HG03457 (cell line): ENCODE measurements at regions not wholly inside any gene's neighbourhood (a gene's known extent, or its start where the extent isn't known, plus 50 kb on each side); places are given as distances from the start of the nearest gene placed in this dataset.
"Not testable (repeated sequence)": the region's sequence is repeated elsewhere in the genome, so short reads cannot be mapped to it uniquely, and the experiment has no call there.

ENCODE experiments used
- ATAC-seq: cut with Tn5 transposase; IDR thresholded peaks from one replicate; pipeline ENCODE4 v1.9.1; 2021; ENCODE audit warnings: moderate number of reproducible peaks; ENCODE audit not compliant: unreplicated experiment

DNA sequence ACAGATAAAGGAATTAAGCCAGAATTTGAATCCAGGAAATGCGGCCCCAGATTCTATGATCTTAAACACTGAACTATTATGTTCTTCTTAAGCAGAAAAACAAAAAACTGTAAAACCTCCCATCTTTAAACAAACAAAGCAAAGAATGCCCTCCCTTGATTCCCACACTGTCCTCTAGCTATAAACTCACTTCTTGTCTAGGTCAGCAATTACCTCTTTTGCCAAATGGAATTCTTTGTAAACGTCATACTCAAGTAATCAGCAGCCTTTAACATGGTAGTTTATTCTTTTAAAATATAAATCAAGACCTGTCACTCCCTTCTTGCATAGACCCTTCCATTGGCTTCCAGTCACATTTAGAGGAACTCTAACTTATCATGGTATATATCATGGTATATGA is 958.9 kb upstream of the CNTN5 start:
- ATAC-seq, result no peak

DNA sequence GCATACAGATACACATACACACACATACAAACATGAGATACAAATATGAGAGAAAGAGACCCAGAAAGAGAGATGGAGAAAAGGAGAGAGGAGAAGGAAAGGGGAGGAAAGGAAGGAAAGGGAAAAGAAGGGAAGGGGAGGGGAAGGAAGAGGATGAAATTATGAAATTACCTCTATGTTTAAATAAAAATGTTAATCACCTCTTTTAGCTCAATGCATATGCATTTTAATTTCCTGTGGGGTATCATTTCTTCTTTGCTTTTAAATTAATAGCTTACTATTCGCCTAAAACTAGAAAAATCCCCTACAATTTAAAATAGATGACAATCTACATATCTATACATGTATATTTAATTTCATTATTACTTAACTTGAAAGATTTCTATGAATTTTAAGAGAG is 958.0 kb upstream of the CNTN5 start:
- no peak for ATAC-seq

DNA sequence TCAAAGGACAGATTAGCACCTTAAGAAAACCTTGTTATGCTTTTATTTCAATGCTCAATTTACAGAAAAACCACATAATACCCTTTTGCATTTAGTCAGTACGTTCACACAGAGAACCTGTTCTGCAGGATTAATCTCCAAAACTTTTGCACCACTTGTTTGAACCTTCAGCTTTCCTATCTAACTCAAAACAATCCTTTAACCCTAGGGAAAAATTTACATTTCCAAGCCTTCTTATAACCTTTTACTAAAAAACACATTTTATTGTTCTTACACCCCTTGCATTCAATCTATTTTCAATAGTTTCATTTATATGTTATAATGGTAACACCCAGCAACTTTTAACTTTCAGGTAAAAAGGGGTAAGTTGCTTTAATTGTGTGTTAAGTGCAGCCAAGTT is 952.5 kb upstream of the CNTN5 start:
- no peak for ATAC-seq

DNA sequence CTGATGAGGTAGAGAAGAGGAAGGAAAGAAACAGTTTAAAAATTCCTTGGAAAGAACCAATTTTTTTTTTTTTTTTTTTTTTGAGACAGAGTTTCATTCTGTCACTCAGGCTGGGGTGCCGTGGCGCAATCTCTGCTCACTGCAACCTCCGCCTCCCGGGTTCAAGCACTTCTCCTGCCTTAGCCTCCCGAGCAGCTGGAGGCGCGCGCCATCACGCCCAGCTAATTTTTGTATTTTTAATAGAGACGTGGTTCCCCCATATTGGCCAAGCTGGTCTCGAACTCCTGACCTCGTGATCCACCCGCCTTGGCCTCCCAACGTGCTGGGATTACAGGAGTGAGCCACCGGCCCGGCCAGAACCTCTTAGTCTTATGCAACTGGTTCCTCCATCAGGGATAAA is 951.6 kb upstream of the CNTN5 start:
- ATAC-seq, result not testable (repeated sequence)

DNA sequence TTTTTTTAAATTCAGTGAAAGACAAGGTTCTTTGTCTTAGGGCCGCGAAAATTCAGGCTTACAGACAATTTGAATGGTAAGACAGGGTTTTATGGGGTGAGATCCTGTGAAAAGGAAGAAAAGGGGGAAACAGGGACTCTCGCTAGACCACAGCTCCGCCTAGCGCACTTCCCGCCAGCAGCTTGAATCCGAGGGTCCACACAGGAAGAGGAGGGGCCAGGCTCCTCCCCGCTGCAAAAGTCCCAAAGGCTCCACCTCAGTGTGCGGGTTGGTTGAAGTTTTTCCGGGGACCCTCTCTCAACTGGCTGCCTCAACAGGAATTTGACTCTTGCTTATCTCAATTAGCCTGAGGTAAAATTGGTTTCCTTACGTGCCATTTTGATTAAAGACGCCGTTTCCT is 950.9 kb upstream of the CNTN5 start:
- no peak for ATAC-seq

DNA sequence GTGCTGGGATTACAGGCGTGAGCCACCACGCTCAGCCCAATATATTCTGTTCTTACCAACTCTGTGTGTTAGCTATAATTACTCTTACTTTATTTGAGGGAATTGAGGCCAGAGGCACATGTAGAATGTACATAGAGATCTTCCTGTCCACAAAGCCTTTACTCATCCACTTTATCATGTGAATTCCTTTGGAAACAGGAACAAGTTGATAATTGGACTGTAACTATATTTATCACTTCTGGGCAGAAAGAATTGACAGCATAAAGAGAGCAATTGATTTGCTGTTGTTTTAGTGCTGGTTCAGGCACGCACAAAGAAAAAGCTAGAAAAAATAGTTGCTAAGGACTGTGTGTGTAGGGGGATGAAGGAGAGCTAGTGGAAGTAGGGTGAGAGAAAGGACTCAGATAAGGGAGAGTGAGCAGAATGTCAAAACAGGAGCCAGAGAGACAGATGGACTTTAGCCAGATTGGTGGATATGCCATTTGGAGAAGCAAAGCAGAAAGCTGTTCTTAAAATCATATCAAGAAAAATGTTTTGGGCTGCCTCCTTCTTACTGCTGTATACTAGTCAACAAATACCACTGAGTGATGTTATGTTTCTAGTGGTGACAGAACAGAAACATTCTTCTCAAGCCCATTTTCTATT is 929.8 kb upstream of the CNTN5 start:
- no peak for ATAC-seq

DNA sequence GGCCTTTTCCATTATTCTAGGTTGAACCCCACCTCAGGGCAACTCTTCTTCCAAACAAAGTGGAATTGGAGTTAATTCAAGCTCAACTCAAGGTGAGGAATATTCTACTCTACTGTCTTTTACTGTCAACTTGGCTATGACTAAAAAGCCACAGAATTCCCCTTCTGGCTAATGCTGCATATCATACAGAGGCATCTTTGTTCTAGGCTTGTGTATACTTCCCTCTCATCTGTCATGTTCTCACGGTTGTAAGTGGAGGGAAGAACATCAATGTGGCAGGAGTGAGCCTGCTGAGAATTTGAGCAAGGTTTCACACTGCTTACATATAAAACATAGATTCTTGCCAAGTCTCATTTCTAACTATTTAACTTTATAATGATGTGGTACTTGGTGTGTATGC is 921.4 kb upstream of the CNTN5 start:
- no peak for ATAC-seq

DNA sequence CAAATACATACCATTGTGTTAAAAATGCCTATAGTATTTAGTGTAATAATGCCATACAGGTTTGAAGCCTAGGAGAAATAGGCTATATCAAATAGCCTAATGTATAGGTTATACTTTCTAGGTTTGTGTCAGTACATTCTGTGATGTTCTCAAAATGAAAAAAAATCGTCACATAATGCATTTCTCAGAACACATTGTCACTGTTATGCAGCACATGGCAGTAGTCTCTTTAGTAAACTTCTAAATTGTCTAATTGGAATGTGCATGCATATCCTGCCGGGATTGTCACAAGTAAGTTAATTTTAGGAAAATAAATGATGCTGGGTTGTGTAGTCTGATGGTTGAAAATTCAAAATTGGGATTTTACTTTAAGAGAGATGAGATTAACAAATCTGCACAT is 920.1 kb upstream of the CNTN5 start:
- ATAC-seq, result no peak

DNA sequence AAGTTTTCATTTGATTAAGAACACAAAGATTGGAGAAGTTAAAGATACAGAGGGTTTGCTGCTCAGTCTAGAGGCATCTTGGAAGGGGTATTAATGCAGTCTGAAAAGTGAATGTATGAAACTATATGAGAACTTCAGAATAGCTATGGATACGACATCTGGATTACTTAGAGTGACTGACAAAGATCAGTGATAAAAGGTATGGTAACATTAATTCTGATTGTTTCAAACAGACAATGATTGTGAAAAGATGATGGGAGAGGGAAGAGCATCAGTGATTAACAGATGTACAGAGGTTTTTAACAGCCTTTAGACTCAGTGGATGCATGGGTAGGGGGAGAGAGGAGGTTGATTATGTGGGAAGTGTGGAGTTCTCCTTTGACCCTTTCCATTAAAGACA is 919.4 kb upstream of the CNTN5 start:
- ATAC-seq, result no peak

DNA sequence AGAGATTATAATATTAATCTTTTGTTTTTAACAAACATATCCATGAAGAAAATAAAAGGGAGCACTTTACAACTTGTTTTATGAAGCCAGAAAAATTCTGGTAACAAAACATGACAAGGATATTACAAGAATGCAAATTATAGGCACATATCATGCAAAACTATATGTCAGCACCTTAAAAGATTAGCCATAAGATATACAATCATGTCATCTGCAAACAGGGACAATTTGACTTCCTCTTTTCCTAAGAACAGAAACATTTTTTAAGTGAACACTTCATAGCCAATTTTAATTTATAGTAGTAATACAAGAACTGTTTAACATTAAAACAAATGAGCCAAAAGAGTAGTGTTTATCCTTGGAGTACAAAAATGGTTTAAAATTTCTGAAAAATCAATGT is 916.5 kb upstream of the CNTN5 start:
- ATAC-seq, result no peak

DNA sequence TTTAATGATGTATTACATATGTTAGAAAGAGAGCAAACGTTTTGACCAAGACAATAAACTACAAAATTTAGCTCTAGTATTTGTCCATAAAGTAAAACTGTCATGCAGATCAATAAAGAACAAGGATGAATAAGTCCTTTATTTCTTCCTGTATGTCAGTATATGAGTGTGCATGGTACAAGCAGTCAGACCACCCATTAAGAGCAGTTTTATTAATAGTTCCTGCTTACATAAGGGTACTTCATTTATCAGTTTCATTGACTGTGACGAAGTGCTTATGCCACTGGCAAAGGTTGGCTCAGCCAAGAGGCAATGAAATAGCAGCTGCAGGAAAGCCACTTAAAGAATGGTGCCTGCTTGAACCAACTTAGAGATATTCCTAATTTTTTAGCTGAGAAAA is 913.0 kb upstream of the CNTN5 start:
- ATAC-seq, result no peak

DNA sequence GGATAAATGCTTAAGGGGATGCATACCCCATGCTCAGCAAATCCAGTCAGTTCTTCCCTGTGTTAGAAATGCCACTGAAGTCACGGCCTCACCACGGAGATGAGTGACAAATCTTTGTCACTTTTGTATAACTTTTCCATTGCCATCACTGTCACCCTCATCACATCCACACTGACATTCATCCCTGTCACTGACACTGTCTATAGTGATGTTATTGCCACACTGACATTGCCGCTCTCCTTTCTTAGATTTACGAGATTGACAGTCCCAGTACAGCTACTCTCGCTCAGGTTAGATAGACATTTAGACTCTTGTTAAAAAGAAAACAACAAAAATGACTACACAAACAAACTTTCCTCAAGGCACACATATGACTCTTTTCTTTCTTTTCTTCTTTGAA is 910.7 kb upstream of the CNTN5 start:
- ATAC-seq, result no peak

DNA sequence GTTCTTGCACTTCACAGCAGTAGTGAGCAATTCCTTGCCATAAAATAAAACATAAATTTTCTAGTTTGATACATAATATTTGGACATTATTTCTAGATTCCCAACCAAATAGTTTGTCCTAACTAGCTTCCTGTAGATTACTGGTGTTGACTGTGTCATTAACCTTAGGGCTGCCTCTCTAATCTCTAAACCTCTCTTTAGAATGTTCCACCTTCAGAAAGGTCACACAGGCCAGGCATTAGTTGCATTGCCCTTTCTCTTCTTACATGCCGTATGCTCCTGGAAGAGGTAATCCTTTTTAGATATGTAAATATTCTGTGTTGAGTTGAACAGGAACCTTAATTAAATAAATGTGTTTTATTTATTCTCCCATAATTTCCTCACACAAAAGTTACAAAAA is 904.9 kb upstream of the CNTN5 start:
- no peak for ATAC-seq

DNA sequence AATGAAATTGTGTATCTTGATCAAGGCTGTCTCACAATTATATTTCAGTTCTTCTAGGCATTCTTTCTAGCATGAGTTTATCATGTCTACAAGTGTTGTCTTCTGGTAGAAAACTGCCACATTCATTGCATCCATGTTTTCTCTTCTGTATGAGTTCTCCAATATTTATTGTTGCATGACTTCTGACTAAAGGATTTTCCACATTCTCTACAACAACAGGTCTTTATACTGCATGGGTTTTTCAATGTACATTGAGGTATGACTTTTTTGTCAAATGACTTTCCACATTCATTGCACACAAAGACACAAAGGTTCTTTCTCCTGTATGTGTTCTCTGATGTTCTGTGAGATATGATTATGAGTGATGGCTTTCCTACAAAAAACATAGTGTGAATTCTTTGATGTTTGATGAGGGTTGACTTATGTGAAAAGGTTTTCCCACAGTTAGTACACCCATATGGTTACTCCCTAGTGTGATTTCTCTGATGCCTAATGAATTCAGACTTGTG is 890.6 kb upstream of the CNTN5 start:
- no peak for ATAC-seq

DNA sequence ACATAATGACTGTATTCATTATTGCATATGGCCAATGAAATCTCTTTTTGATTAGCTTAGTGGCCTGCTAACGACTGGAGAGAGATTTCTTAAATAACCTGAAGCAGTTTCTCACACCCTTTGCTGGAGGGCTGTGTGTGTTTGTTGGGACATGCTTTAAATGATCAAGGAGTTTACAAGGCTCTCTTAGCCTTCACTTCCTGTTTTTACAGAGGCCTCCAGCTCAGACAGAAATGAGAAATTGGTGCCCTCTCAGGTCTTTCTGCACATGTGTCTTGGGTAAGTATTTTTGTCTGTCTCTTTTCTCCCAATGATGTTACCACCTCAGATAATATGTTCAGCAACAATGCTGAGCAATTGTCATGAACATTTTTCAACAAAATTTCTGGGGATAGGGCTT is 884.4 kb upstream of the CNTN5 start:
- no peak for ATAC-seq

DNA sequence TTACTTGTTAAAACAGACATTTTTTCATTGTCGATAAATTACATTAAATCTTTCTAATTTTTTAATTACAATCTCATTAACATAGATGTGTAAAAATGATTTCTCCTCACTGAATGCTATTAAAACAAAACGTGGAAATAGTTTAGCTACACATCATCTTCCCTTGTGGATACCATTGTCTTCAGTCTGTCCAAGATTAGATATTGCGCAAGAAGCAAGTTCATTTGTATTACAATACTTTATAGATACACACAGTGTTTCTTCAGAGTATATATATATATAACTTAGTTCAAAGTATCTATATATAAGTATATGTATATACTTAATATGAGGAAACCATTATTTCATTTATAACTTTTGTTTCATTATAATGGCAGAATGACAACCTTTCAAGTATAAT is 883.3 kb upstream of the CNTN5 start:
- no peak for ATAC-seq

DNA sequence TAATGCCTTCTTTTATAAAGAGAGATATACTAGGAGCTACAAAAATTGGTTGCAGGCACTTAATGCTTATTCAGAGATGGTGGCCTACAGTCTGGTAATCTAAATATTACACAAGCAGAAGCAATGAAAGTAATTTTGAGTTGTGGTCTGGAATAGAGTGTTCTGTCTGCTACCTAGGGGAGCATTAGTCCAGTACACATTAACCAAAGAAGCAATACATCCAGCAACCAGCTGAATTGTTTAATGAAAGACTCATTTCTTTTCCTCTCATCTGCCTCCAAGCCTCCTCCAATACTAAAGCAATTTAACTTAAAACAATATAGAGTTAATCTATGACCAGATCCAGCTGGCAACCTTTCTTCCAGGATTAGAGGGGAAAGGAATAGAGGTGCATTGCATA is 877.1 kb upstream of the CNTN5 start:
- ATAC-seq, result no peak

DNA sequence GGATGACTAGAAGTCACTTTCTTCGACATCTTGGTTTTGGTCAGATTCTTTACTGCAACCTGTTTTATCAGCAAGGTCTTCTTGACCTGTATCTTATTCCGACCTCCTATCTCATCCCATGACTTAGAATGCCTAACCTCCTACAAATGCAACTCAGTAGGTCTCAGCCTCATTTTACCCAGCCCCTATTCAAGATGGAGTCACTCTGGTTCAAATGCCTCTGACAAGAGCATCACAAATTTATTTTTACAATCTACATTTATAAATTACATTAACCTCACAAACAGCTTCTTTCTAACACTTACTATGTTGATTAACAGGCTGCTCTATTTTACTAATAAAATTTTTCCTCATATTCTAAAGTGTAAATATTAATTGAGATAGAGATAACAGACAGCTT is 867.0 kb upstream of the CNTN5 start:
- no peak for ATAC-seq

DNA sequence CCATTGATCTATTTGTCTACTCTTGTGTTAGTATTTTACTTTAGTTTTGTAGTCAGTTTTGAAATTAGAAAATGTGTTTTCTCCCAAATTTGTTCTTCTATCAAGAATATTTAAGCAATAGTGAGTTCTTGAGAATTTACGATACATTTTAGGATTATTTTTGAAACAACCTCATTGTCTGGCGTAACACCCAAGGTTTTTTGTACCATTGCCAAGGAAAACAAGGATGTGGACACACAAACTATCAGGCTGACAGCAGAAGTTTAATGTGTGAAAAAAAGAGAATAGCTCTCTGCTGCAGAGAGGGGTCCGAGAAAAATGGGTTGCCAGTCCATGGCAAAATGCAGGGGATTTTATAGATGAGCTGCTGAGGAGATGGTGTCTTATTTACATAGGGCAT is 865.1 kb upstream of the CNTN5 start:
- no peak for ATAC-seq

DNA sequence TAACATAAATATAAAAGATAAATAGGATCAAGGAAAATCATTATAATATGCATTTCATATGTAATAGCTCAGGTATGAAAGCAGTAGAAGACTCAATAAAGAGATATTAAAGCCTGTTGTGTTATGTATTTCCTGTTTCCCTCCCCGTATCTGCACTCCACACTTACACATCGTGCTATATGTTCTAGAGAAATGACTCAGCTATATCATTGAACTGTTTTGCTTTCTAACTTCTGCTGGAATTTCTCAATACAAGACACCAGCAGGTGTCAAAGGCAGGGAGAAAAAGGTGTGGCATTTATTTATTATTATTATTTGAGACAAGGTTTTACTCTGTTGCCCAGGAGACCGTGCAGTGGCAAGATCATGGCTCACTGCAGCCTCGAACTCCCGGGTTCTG is 842.8 kb upstream of the CNTN5 start:
- no peak for ATAC-seq

DNA sequence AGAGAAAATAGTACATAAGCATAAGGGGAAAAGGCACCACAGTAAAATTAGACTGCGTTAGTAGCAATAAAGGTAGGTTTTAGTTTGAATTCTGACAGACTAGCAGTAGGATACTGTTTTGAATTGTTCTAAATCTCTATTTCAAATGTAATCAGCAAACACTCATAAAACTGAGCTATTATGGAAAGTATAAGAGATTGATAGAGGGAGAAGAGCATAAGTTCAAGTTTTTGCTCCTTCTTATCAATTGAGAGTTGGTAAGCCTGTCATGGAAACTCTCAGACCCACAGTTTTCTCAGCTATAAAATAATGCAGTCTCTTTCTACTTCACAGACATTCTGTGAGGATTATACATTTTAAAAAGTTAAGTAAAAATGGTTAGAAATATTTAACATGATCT is 840.2 kb upstream of the CNTN5 start:
- no peak for ATAC-seq

DNA sequence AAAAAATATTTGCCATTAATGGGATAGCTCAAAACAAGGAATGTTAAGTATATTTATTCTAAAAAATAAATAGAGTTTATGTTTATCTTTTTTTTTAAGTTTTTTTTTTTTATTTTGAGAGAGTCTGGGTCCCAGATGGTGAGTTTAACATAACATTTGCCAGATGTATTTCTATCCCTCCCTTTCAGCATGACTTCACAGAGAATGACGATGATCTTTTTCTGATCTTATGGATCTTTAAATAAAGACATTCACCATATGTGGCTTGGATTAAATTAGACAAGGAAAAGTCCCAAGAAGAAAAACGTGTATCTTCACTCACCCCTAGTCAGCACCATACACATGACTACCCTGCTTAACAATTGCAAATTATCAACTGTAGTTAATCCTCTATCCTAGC is 839.8 kb upstream of the CNTN5 start:
- no peak for ATAC-seq

DNA sequence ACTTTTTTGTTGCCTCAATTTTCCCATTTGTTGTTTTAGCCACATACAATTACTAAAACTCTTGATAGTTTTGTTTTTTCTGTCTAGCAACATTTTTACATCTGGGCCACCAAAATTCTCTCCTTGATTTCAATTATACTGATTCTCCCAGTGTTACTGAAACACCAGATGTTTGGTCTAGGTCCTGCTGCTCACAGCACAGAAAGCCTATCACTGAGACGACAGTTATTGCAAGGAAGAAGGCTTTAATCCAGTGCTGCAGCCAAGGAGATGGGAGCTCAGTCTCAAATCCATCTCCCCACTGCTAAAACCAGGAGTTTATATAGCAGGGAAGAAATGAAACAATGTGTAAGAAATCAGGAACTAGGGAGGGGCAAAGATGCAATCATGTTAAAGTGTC is 837.7 kb upstream of the CNTN5 start:
- no peak for ATAC-seq

DNA sequence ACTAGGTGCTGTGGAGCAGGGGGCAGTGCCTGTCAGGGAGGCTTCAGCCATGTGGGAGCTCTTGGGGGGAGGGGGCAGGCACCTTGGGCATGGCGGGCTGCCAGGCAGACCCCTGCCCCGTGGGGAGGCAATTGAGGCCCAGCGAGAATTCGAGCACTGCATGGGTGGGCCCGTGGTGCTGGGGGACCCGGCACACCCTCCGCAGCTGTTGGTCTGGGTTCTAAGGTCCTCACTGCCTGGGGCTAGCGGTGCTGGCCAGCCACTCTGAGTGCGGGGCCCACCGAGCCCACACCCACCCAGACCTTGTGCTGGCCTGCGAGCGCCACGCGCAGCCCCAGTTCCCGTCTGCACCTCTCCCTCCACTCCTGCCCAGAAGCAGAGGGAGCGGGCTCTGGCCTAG is 835.5 kb upstream of the CNTN5 start:
- ATAC-seq, result no peak
